RWPE2 (cell line): ENCODE measurements at regions not wholly inside any gene's neighbourhood (a gene's known extent, or its start where the extent isn't known, plus 50 kb on each side); places are given as distances from the start of the nearest gene placed in this dataset.

ENCODE experiments used
- ATAC-seq: fragments of 200-7000 bp; cut with Tn5 transposase; 3 replicates; pipeline ENCODE4 v1.9.1; 2021; ENCODE audit warnings: low read depth
- DNase-seq: peaks from one replicate; pipeline ENCODE4 v3.0.0-alpha.2; 2020; ENCODE audit warnings: low spot score
- H3K27ac ChIP-seq: fragments of 450-650 bp; 2 replicates; pipeline ENCODE4 v1.5.1; 2017; ENCODE audit warnings: mild to moderate bottlenecking; ENCODE audit not compliant: poor library complexity, severe bottlenecking
- H3K27me3 ChIP-seq: fragments of 250-450 bp; sonication (Bioruptor Pico); 2 replicates; pipeline ENCODE4 v1.5.1; 2021; ENCODE audit warnings: mild to moderate bottlenecking, moderate library complexity; ENCODE audit not compliant: insufficient read depth, poor library complexity, severe bottlenecking
- H3K36me3 ChIP-seq: fragments of 250-450 bp; sonication (Bioruptor Pico); 2 replicates; pipeline ENCODE4 v1.5.1; 2020; ENCODE audit warnings: low read depth, mild to moderate bottlenecking, moderate library complexity
- H3K4me1 ChIP-seq: fragments of 250-450 bp; sonication (Bioruptor Pico); 2 replicates; pipeline ENCODE4 v1.5.1; 2021; ENCODE audit warnings: mild to moderate bottlenecking, moderate library complexity; ENCODE audit not compliant: insufficient read depth, poor library complexity, severe bottlenecking
- H3K4me3 ChIP-seq: fragments of 250-450 bp; sonication (Bioruptor Pico); 2 replicates; pipeline ENCODE4 v1.5.1; 2021; ENCODE audit warnings: mild to moderate bottlenecking, moderate library complexity; ENCODE audit not compliant: severe bottlenecking
- H3K9me3 ChIP-seq: fragments of 250-450 bp; sonication (Bioruptor Pico); 2 replicates; pipeline ENCODE4 v1.5.1; 2021; ENCODE audit warnings: mild to moderate bottlenecking, moderate library complexity; ENCODE audit not compliant: severe bottlenecking
- CTCF ChIP-seq: fragments of 450-650 bp; IDR thresholded peaks from one replicate; pipeline ENCODE4 v1.5.1; 2017; ENCODE audit warnings: mild to moderate bottlenecking, moderate library complexity; ENCODE audit not compliant: poor library complexity, severe bottlenecking

- no peak for TF ChIP-seq CTCF
- Histone ChIP-seq H3K36me3 (no peaks in the 10 kb centered on the region), H3K27me3 (no peaks in the 10 kb centered on the region), H3K4me1 (no peaks in the 10 kb centered on the region), H3K27ac (no peak overlapping the region), H3K4me3 (no peak overlapping the region), H3K9me3 (no peaks in the 10 kb centered on the region)
- ATAC-seq (no peak), DNase-seq (no peak)
Observed at GRCh38 chr4:19030536-19030935, 1009.0 kb upstream of the LCORL start.

DNA sequence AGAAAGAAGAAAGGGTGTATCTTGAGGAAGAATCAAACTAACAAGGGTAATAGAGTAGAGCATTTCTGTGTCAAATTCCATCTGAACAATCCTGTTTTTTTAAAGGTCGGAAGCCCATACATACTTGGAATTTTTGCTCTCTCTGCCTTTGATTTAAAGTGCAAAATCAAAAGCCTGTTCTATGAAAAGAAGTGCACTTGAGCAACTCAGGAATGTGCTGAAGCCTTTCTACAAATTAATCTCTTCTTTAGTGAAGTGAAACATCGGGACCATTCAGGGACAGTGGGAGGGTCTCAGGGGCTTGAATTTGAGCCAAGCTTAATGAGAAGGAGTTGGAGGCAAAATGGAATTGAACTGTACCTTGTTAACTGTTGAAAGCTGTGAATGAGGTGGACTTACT lies 1008.5 kb upstream of the LCORL start:
- TF ChIP-seq CTCF, result no peak
- DNase-seq (no peak), ATAC-seq (no peak)
- Histone ChIP-seq H3K4me3 (no peak overlapping the region), H3K9me3 (no peaks in the 10 kb centered on the region), H3K27ac (no peak overlapping the region), H3K4me1 (no peaks in the 10 kb centered on the region), H3K36me3 (no peaks in the 10 kb centered on the region), H3K27me3 (no peaks in the 10 kb centered on the region)

DNA sequence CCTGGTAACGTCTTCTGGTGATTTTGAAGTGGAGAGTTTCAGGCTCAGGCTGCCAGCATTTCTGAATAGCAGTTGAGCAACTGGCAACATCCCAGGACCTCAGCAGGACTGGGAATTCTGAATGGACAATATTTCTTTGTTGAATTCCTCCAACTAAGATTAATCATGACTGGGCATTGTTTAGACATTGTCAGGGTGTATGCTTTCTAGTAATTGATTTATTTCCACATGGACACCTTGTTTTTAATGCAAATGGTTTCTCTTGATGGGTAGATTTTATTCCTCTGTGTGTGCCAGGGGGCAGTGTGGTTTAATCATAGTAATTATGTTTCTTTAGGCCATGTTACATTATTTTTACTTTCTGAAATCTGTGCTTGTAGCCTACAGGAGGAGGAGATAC lies 1004.7 kb upstream of the LCORL start:
- Histone ChIP-seq H3K27me3 (no peaks in the 10 kb centered on the region), H3K36me3 (no peaks in the 10 kb centered on the region), H3K9me3 (no peaks in the 10 kb centered on the region), H3K4me3 (no peak overlapping the region), H3K4me1 (no peaks in the 10 kb centered on the region), H3K27ac (no peak overlapping the region)
- ATAC-seq (no peak), DNase-seq (no peak)
- no peak for TF ChIP-seq CTCF

DNA sequence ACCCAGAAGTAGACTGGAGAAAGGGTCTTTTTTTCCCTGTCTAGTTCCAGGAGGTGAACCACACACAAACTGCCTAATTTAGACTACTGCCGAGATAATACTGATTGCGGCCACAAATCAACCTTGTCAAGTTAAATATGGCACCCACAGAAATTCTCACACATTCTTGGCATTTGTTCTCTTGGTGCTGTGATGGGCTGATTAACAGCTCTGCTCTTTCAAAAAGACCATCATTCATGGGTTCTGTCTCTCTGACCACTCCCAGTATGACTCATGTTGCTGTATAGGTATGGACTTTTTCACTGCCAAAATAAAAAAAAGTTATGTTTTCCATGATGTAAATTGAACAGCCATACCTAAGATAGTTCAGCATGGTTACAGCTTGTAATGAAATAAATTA lies 1003.5 kb upstream of the LCORL start:
- Histone ChIP-seq H3K9me3 (no peaks in the 10 kb centered on the region), H3K27ac (no peak overlapping the region), H3K4me3 (no peak overlapping the region), H3K4me1 (no peaks in the 10 kb centered on the region), H3K36me3 (no peaks in the 10 kb centered on the region), H3K27me3 (no peaks in the 10 kb centered on the region)
- peak; percentile 51; the same call in 1 of the 3 replicates for ATAC-seq
- no peak for TF ChIP-seq CTCF
- no peak for DNase-seq

DNA sequence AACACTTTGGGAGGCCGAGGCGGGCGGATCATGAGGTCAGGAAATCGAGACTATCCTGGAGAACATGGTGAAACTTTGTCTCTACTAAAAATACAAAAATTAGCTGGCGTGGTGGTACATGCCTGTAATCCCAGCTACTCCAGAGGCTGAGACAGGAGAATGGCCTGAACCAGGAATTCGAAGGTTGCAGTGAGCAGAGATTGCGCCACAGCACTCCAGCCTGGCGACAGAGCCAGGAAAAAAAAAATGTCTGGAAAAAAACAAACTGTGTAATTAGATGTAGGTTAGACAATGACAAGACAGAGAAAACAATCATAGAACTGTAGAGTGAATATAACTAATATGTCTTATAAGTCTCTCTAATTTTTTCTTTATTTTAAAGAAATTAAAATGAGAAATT lies 1002.5 kb upstream of the LCORL start:
- Histone ChIP-seq H3K9me3 (no peaks in the 10 kb centered on the region), H3K4me3 (no peak overlapping the region), H3K4me1 (no peaks in the 10 kb centered on the region), H3K27ac (no peak overlapping the region), H3K27me3 (no peaks in the 10 kb centered on the region), H3K36me3 (no peaks in the 10 kb centered on the region)
- TF ChIP-seq CTCF, result no peak
- no peak for ATAC-seq
- DNase-seq, result no peak
